K562 (cell line): ENCODE measurements at regions not wholly inside any gene's neighbourhood (a gene's known extent, or its start where the extent isn't known, plus 50 kb on each side); places are given as distances from the start of the nearest gene placed in this dataset.

Experiments
- ATAC-seq: fragments of 200-7000 bp; cut with Tn5 transposase; 3 replicates; pipeline ENCODE4 v1.9.1; 2020; ENCODE audit warnings: moderate library complexity
- BruUV-seq: library from RNA; stranded (reverse); fragments of 400-500 nt; replicated peaks from 2 replicates; lab custom pipeline; 2021; lab: Mats Ljungman, UMichigan
- CTCF ChIA-PET: fragments of 300-600 bp; formaldehyde crosslinking; extraction: SDS; loops from one replicate; lab custom pipeline; 2021; ENCODE audit warnings: low intra/inter-chr PET ratio; lab: Yijun Ruan, JAX
- POLR2A ChIA-PET: fragments of 300-600, 350-650 bp; sonication (Branson Sonifier 250); formaldehyde crosslinking; extraction: SDS; loops from one replicate; lab custom pipeline; 2021; ENCODE audit warnings: antibody characterized with exemption, inconsistent platforms; lab: Yijun Ruan, JAX
- DNase-seq, 4 experiments: peaks; one replicate each; pipeline versions ENCODE4 v3.0.0 to v3.0.0-alpha.2; 2011 to 2018; ENCODE audit warnings: low spot score in 3 of 4, mixed read lengths in 3 of 4; ENCODE audit errors: extremely low read depth in 1 of 4
- FAIRE-seq: peaks from 2 replicates; lab custom pipeline; 2011; peaks lifted over from hg19 to GRCh38; lab: Jason Lieb, UNC
- H2AFZ ChIP-seq: 2 replicates; pipeline ENCODE4 v1.6.0; 2011; ENCODE audit warnings: low read depth, low read length, control low read depth, inconsistent platforms
- H3K27ac ChIP-seq: fragments of 200-600 bp; 3 replicates; pipeline ENCODE4 v1.8.0; 2011; ENCODE audit warnings: low read depth, mild to moderate bottlenecking, control low read depth, inconsistent platforms, low read length, moderate library complexity, mixed read lengths; ENCODE audit errors: extremely low read depth
- H3K27me3 ChIP-seq, 2 experiments: fragments of 300-600 bp in 1 of 2; 2 replicates in 1 of 2; 3 replicates in 1 of 2; pipeline versions ENCODE4 v1.6.0 to v1.8.0; 2011; ENCODE audit warnings: inconsistent platforms in 2 of 2, low read length in 2 of 2, mild to moderate bottlenecking in 1 of 2, mixed read lengths in 1 of 2, moderate library complexity in 1 of 2; ENCODE audit not compliant: control insufficient read depth in 2 of 2, insufficient read depth in 2 of 2
- H3K36me3 ChIP-seq: fragments of 300-600 bp; 3 replicates; pipeline ENCODE4 v1.8.0; 2011; ENCODE audit warnings: mild to moderate bottlenecking, low read length, inconsistent platforms; ENCODE audit not compliant: control insufficient read depth, insufficient read depth
- H3K4me1 ChIP-seq, 2 experiments: fragments of 200-600 bp in 1 of 2; replicated peaks in 1 of 2; 2 replicates in 1 of 2; 3 replicates in 1 of 2; pipeline versions ENCODE4 v1.5.1 to v1.8.0; 2011; ENCODE audit warnings: inconsistent platforms in 2 of 2, low read length in 2 of 2, mild to moderate bottlenecking in 1 of 2, mixed read lengths in 1 of 2, moderate library complexity in 1 of 2; ENCODE audit not compliant: control insufficient read depth in 2 of 2, insufficient read depth in 2 of 2
- H3K4me2 ChIP-seq: 2 replicates; pipeline ENCODE4 v1.6.1; 2011; ENCODE audit warnings: low read length, control low read depth, inconsistent platforms, mixed read lengths; ENCODE audit not compliant: insufficient read depth
- H3K4me3 ChIP-seq: fragments of 200-600 bp; sonication (generic), shearing (Covaris generic); 2 replicates; pipeline ENCODE4 v1.5.1; 2016; ENCODE audit warnings: control low read depth, inconsistent platforms
- H3K79me2 ChIP-seq: fragments of 200-600 bp; 3 replicates; pipeline ENCODE4 v1.8.0; 2011; ENCODE audit warnings: low read length, inconsistent platforms; ENCODE audit not compliant: control insufficient read depth, insufficient read depth
- H3K9ac ChIP-seq, 2 experiments: 2 replicates each; pipeline versions ENCODE4 v1.6.0 to v1.6.1; 2011; ENCODE audit warnings: low read depth in 2 of 2, low read length in 2 of 2, control low read depth in 1 of 2, inconsistent platforms in 1 of 2, mild to moderate bottlenecking in 1 of 2, mixed read lengths in 1 of 2; ENCODE audit not compliant: insufficient read depth in 1 of 2
- H3K9me1 ChIP-seq: one replicate; pipeline ENCODE4 v1.6.0; 2011; ENCODE audit warnings: inconsistent platforms, mild to moderate bottlenecking, low read length, moderate library complexity; ENCODE audit not compliant: control insufficient read depth, insufficient read depth
- H3K9me3 ChIP-seq: replicated peaks from 2 replicates; pipeline ENCODE4 v1.5.1; 2011; ENCODE audit warnings: low read depth, low read length, inconsistent platforms; ENCODE audit not compliant: control insufficient read depth, insufficient read depth
- H4K20me1 ChIP-seq: replicated peaks from 2 replicates; pipeline ENCODE4 v1.6.1; 2011; ENCODE audit warnings: low read length, inconsistent platforms, mixed read lengths; ENCODE audit not compliant: control insufficient read depth, insufficient read depth
- BRF1 ChIP-seq: IDR thresholded peaks from 3 replicates; pipeline ENCODE4 v1.6.1; 2011; ENCODE audit warnings: borderline replicate concordance, mild to moderate bottlenecking; ENCODE audit not compliant: insufficient read length; ENCODE audit errors: extremely low read depth
- CXXC5 ChIP-seq: fragments of 250-450 bp; sonication (Bioruptor Pico); IDR thresholded peaks from 2 replicates; pipeline ENCODE4 v1.8.0; 2022; ENCODE audit warnings: inconsistent platforms, mild to moderate bottlenecking, moderate library complexity
- FOXK1 ChIP-seq: sonication (generic); formaldehyde crosslinking; IDR thresholded peaks from 2 replicates; pipeline ENCODE4 v1.8.0; 2022; ENCODE audit warnings: missing genetic modification reagents, mild to moderate bottlenecking, borderline replicate concordance
- MITF ChIP-seq: IDR thresholded peaks from 2 replicates; pipeline ENCODE4 v1.6.1; 2014; ENCODE audit warnings: antibody characterized with exemption
- THRA ChIP-seq: fragments of 450-650 bp; IDR thresholded peaks from 2 replicates; pipeline ENCODE4 v1.6.1; 2017; ENCODE audit warnings: mild to moderate bottlenecking, moderate library complexity
- WHSC1 ChIP-seq: IDR thresholded peaks from one replicate; pipeline ENCODE4 v1.6.1; 2012; ENCODE audit warnings: low read length, control low read depth, inconsistent platforms
- ZBED1 ChIP-seq: IDR thresholded peaks from 2 replicates; pipeline ENCODE4 v1.6.1; 2014
- ZBTB2 ChIP-seq: fragments of 450-650 bp; IDR thresholded peaks from 2 replicates; pipeline ENCODE4 v1.6.1; 2016; ENCODE audit warnings: antibody characterized with exemption
- ZNF146 ChIP-seq: IDR thresholded peaks from one replicate; pipeline ENCODE4 v1.6.1; 2018; ENCODE audit warnings: missing compliant biosample characterization; ENCODE audit not compliant: unreplicated experiment
- ZNF57 ChIP-seq: fragments of 450-650 bp; formaldehyde crosslinking; IDR thresholded peaks from 2 replicates; pipeline ENCODE4 v1.4.0; 2020; ENCODE audit warnings: mild to moderate bottlenecking, moderate library complexity
- ZNF592 ChIP-seq: fragments of 450-650 bp; IDR thresholded peaks from 2 replicates; pipeline ENCODE4 v1.6.1; 2017; ENCODE audit warnings: antibody characterized with exemption, mild to moderate bottlenecking
- ZNF785 ChIP-seq: fragments of 250-450 bp; sonication (Bioruptor Pico); IDR thresholded peaks from 2 replicates; pipeline ENCODE4 v1.4.0; 2020; ENCODE audit warnings: mild to moderate bottlenecking
- whole genome bisulfite sequencing: fragments of 100-300 bp; shearing (Covaris generic); methylation state at CpG from one replicate; pipeline ENCODE4 v1.1.6; 2016; ENCODE audit warnings: low coverage, mixed read lengths; ENCODE audit not compliant: insufficient coverage; ENCODE audit errors: missing lambda C conversion rate; 5-methylcytosine and 5-hydroxymethylcytosine counted together
- in situ Hi-C: fragments of 300-500 bp; cut with MboI; formaldehyde crosslinking; loops from 4 replicates; pipeline ENCODE4 v1.15.0; 2018; ENCODE audit warnings: inconsistent platforms, mixed read lengths
- intact Hi-C: fragments of 100-400 bp; cut with micrococcal nuclease; formaldehyde crosslinking; loops from 2 replicates; pipeline ENCODE4 v1.14.2; 2022

GRCh38 chr13:72316716-72317115 is 410.7 kb downstream of the MZT1 start (continued):
- no peak for TF ChIP-seq MITF

- H3K27ac ChIP-seq, result no peak overlapping the region
- DNase-seq (no peak), FAIRE-seq (no peak), ATAC-seq (no peak)
- in situ Hi-C loops (no loop called here), intact Hi-C loops (no loop called here)
- H4K20me1 ChIP-seq, result no peaks in the 10 kb centered on the region
- no TSS peak for BruUV-seq
- no peak overlapping the region for H3K9ac ChIP-seq
- no peak overlapping the region for H3K4me3 ChIP-seq
- POLR2A ChIA-PET, result no interaction called here
- H3K79me2 ChIP-seq, result no peaks in the 10 kb centered on the region
- H3K9me1 ChIP-seq, result no peaks in the 10 kb centered on the region
- no peaks in the 10 kb centered on the region for H3K27me3 ChIP-seq
- WGBS, result 2% methylated on average over 3 of the region's 3 CpGs
- H3K36me3 ChIP-seq, result no peaks in the 10 kb centered on the region
- no peaks in the 10 kb centered on the region for H3K9me3 ChIP-seq
- CTCF ChIA-PET, result no interaction called here
- no peak overlapping the region for H2AFZ ChIP-seq
- no peaks in the 10 kb centered on the region for H3K4me1 ChIP-seq
- H3K4me2 ChIP-seq, result no peak overlapping the region
- TF ChIP-seq BRF1 (no peak), CXXC5 (CRISPR knock-in tag) (no peak), WHSC1 (no peak), ZBED1 (no peak), FOXK1 (CRISPR knock-in tag) (no peak), ZNF785 (CRISPR knock-in tag) (no peak), ZBTB2 (no peak), ZNF57 (CRISPR knock-in tag) (no peak), ZNF592 (no peak), THRA (no peak), ZNF146 (CRISPR knock-in tag) (no peak)
Measured at GRCh38 chr13:72315312-72315711, 412.1 kb downstream of the MZT1 start.
